GM19099 (cell line): ENCODE measurements at regions not wholly inside any gene's neighbourhood (a gene's known extent, or its start where the extent isn't known, plus 50 kb on each side); places are given as distances from the start of the nearest gene placed in this dataset.
A peak's percentile ranks its signal among the peaks of the same experiment; 100 is the strongest.

Experiments
- POLR2A ChIP-seq: IDR thresholded peaks from 3 replicates; pipeline ENCODE4 v1.6.1; 2011; ENCODE audit warnings: low read depth; ENCODE audit not compliant: insufficient read length; ENCODE audit errors: extremely low read depth

- no peak for TF ChIP-seq POLR2A
These were observed 131.0 kb upstream of the CXCR4 start for GRCh38 chr2:136248907-136249306.

- TF ChIP-seq POLR2A: no peak
These were observed 130.3 kb upstream of the CXCR4 start for GRCh38 chr2:136248242-136248641.

GRCh38 chr2:136247204-136247950, 129.4 kb upstream of the CXCR4 start:
- no peak for TF ChIP-seq POLR2A

GRCh38 chr2:136246086-136246669, 128.2 kb upstream of the CXCR4 start:
- no peak for TF ChIP-seq POLR2A

- TF ChIP-seq POLR2A: no peak
These were observed 127.3 kb upstream of the CXCR4 start for GRCh38 chr2:136245211-136245610.

GRCh38 chr2:136244536-136244885, 126.6 kb upstream of the CXCR4 start:
- TF ChIP-seq POLR2A: no peak

GRCh38 chr2:136243638-136244535, 125.9 kb upstream of the CXCR4 start:
- TF ChIP-seq POLR2A: no peak

- TF ChIP-seq POLR2A: no peak
These were observed 124.8 kb upstream of the CXCR4 start for GRCh38 chr2:136242687-136243277.

GRCh38 chr2:136242100-136242499, 124.2 kb upstream of the CXCR4 start:
- TF ChIP-seq POLR2A: no peak

- TF ChIP-seq POLR2A: no peak
These were observed 121.2 kb upstream of the CXCR4 start for GRCh38 chr2:136239079-136239685.

GRCh38 chr2:136238286-136239078, 120.5 kb upstream of the CXCR4 start:
- TF ChIP-seq POLR2A: peak; percentile 31

GRCh38 chr2:136236019-136236418, 118.1 kb upstream of the CXCR4 start:
- TF ChIP-seq POLR2A: no peak

GRCh38 chr2:136235546-136235945, 117.6 kb upstream of the CXCR4 start:
- TF ChIP-seq POLR2A: no peak

GRCh38 chr2:136234261-136234660, 116.3 kb upstream of the CXCR4 start:
- TF ChIP-seq POLR2A: no peak
